ENCODE measurements at regions not wholly inside any gene's neighbourhood (a gene's known extent, or its start where the extent isn't known, plus 50 kb on each side); places are given as distances from the start of the nearest gene placed in this dataset.
"Not testable (repeated sequence)": the region's sequence is repeated elsewhere in the genome, so short reads cannot be mapped to it uniquely, and the experiment has no call there.

DNA sequence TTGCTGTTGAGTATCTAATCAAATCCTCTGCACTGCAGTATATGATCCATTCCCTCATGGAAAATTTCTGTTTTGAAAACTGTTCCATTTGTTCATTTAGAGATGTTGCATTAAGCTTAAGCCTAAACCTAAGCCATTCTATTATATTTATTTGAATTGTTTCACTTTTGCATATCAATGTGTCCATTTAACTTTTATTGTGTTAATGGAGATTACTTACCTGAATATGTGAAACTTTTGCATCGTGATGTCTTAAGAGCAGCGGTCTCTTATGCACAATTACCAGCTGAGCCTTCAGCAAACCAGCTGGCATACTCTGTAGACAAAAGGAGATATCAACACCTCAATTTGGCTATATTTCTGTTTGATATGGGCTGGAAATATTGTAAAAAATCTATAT, 922.5 kb upstream of the FBXO33 start:
- no peak for DNase-seq
- no peak overlapping the region for H2BK5ac ChIP-seq (ENCODE audit: low read depth, low read length, poor library complexity)
- H3K4me1 ChIP-seq (ENCODE audit: control insufficient read depth in 1 of 2, insufficient read depth in 2 of 2, low read length in 2 of 2): no peaks in the 10 kb centered on the region
- no peak overlapping the region for H3K18ac ChIP-seq (ENCODE audit: low read length)
- H3K79me1 ChIP-seq (ENCODE audit: low read length): no peaks in the 10 kb centered on the region
- H2AFZ ChIP-seq (ENCODE audit: insufficient read depth, low read length, poor library complexity): no peak overlapping the region
- no peak overlapping the region for H4K91ac ChIP-seq (ENCODE audit: low read depth, low read length)
- no peak overlapping the region for H3K4me3 ChIP-seq (ENCODE audit: low read depth, low read length)
- H3K4ac ChIP-seq (ENCODE audit: low read depth, low read length): no peak overlapping the region
- H3K79me2 ChIP-seq (ENCODE audit: control insufficient read depth, insufficient read depth, low read length, poor library complexity): no peaks in the 10 kb centered on the region
- H3K36me3 ChIP-seq (ENCODE audit: control insufficient read depth in 1 of 2, insufficient read depth in 2 of 2, low read length in 2 of 2): no peaks in the 10 kb centered on the region
- no peaks in the 10 kb centered on the region for H3K27me3 ChIP-seq (ENCODE audit: insufficient read depth, low read length)
- no CpG with 5 or more reads among the region's 2 CpGs for WGBS (ENCODE audit: extremely low coverage, insufficient coverage, insufficient read length)
- H3K4me2 ChIP-seq (ENCODE audit: low read length): no peak overlapping the region
- H3K14ac ChIP-seq (ENCODE audit: low read length): no peak overlapping the region
- no peak overlapping the region for H3K23ac ChIP-seq (ENCODE audit: low read length)
- no peak overlapping the region for H3K9ac ChIP-seq (ENCODE audit: low read length)
- H2BK12ac ChIP-seq (ENCODE audit: low read length): no peak overlapping the region
- no peak overlapping the region for H4K8ac ChIP-seq (ENCODE audit: low read depth, low read length)
- H4K12ac ChIP-seq (ENCODE audit: low read depth, low read length): no peak overlapping the region
- peaks cover 1% of the 10 kb centered on the region for H3K9me3 ChIP-seq (ENCODE audit: insufficient read depth, low read depth, low read length)
- no peak overlapping the region for H2AK5ac ChIP-seq (ENCODE audit: low read length)
- H2BK120ac ChIP-seq (ENCODE audit: insufficient read depth, low read length, poor library complexity): no peak overlapping the region
- no peak overlapping the region for H3K27ac ChIP-seq (ENCODE audit: low read depth, low read length)

DNA sequence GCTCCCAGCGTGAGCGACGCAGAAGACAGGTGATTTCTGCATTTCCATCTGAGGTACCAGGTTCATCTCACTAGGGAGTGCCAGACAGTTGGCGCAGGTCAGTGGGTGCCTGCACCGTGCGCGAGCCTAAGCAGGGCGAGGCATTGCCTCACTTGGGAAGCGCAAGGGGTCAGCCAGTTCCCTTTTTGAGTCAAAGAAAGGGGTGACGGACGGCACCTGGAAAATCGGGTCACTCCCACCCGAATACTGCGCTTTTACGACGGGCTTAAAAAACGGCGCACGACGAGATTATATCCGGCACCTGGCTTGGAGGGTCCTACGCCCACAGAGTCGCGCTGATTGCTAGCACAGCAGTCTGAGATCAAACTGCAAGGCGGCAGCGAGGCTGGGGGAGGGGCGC, 915.9 kb upstream of the FBXO33 start:
- H2AFZ ChIP-seq (ENCODE audit: insufficient read depth, low read length, poor library complexity); H3K4me1 ChIP-seq (ENCODE audit: control insufficient read depth in 1 of 2, insufficient read depth in 2 of 2, low read length in 2 of 2); H3K23ac ChIP-seq (ENCODE audit: low read length); H3K9me3 ChIP-seq (ENCODE audit: insufficient read depth, low read depth, low read length); H2BK120ac ChIP-seq (ENCODE audit: insufficient read depth, low read length, poor library complexity); H3K79me2 ChIP-seq (ENCODE audit: control insufficient read depth, insufficient read depth, low read length, poor library complexity); H3K27me3 ChIP-seq (ENCODE audit: insufficient read depth, low read length); H3K4me2 ChIP-seq (ENCODE audit: low read length); H3K27ac ChIP-seq (ENCODE audit: low read depth, low read length); H2BK5ac ChIP-seq (ENCODE audit: low read depth, low read length, poor library complexity); H4K8ac ChIP-seq (ENCODE audit: low read depth, low read length); H3K9ac ChIP-seq (ENCODE audit: low read length); H2BK12ac ChIP-seq (ENCODE audit: low read length); H4K91ac ChIP-seq (ENCODE audit: low read depth, low read length); H4K12ac ChIP-seq (ENCODE audit: low read depth, low read length); H3K79me1 ChIP-seq (ENCODE audit: low read length); H3K36me3 ChIP-seq (ENCODE audit: control insufficient read depth in 1 of 2, insufficient read depth in 2 of 2, low read length in 2 of 2); H3K18ac ChIP-seq (ENCODE audit: low read length); H3K14ac ChIP-seq (ENCODE audit: low read length); DNase-seq; H3K4ac ChIP-seq (ENCODE audit: low read depth, low read length); H2AK5ac ChIP-seq (ENCODE audit: low read length): not testable (repeated sequence)
- peak overlapping the region; percentile 48 for H3K4me3 ChIP-seq (ENCODE audit: low read depth, low read length)
- no CpG with 5 or more reads among the region's 27 CpGs for WGBS (ENCODE audit: extremely low coverage, insufficient coverage, insufficient read length)

DNA sequence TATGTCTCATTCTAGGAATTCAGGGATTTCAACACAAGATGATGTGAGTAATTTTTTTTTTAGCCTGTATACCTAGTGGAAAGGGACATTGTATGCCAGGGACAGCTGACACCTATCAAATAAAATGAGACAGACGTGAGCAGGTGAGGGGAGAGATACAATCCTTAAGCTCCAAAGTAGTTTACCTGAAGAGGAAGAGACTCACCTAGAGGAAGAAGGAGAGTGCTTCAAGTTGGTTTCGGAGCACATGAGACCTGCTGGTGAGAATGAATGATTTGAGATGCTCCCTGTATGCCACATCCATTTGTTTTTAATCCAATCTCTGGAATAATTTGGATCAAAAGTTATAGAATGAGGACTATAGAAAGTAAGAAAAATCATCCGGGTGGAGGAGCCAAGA, 915.4 kb upstream of the FBXO33 start:
- no peak overlapping the region for H4K91ac ChIP-seq (ENCODE audit: low read depth, low read length)
- no peak overlapping the region for H3K9ac ChIP-seq (ENCODE audit: low read length)
- no peak overlapping the region for H4K12ac ChIP-seq (ENCODE audit: low read depth, low read length)
- H2AK5ac ChIP-seq (ENCODE audit: low read length): no peak overlapping the region
- H2BK12ac ChIP-seq (ENCODE audit: low read length): no peak overlapping the region
- WGBS (ENCODE audit: extremely low coverage, insufficient coverage, insufficient read length): no CpG with 5 or more reads among the region's 3 CpGs
- H3K14ac ChIP-seq (ENCODE audit: low read length): peak overlapping the region; percentile 37
- no peaks in the 10 kb centered on the region for H3K27me3 ChIP-seq (ENCODE audit: insufficient read depth, low read length)
- H3K23ac ChIP-seq (ENCODE audit: low read length): no peak overlapping the region
- no peak for DNase-seq
- H3K27ac ChIP-seq (ENCODE audit: low read depth, low read length): no peak overlapping the region
- no peak overlapping the region for H3K18ac ChIP-seq (ENCODE audit: low read length)
- H3K79me1 ChIP-seq (ENCODE audit: low read length): no peaks in the 10 kb centered on the region
- no peak overlapping the region for H3K4me3 ChIP-seq (ENCODE audit: low read depth, low read length)
- H2BK5ac ChIP-seq (ENCODE audit: low read depth, low read length, poor library complexity): no peak overlapping the region
- no peak overlapping the region for H2AFZ ChIP-seq (ENCODE audit: insufficient read depth, low read length, poor library complexity)
- peak overlapping the region; percentile 9 for H3K4me2 ChIP-seq (ENCODE audit: low read length)
- no peak overlapping the region for H3K4ac ChIP-seq (ENCODE audit: low read depth, low read length)
- H3K36me3 ChIP-seq (ENCODE audit: control insufficient read depth in 1 of 2, insufficient read depth in 2 of 2, low read length in 2 of 2): no peaks in the 10 kb centered on the region
- H4K8ac ChIP-seq (ENCODE audit: low read depth, low read length): no peak overlapping the region
- no peaks in the 10 kb centered on the region for H3K79me2 ChIP-seq (ENCODE audit: control insufficient read depth, insufficient read depth, low read length, poor library complexity)
- no peaks in the 10 kb centered on the region for H3K9me3 ChIP-seq (ENCODE audit: insufficient read depth, low read depth, low read length)
- no peak overlapping the region for H2BK120ac ChIP-seq (ENCODE audit: insufficient read depth, low read length, poor library complexity)
- no peaks in the 10 kb centered on the region for H3K4me1 ChIP-seq (ENCODE audit: control insufficient read depth in 1 of 2, insufficient read depth in 2 of 2, low read length in 2 of 2)

DNA sequence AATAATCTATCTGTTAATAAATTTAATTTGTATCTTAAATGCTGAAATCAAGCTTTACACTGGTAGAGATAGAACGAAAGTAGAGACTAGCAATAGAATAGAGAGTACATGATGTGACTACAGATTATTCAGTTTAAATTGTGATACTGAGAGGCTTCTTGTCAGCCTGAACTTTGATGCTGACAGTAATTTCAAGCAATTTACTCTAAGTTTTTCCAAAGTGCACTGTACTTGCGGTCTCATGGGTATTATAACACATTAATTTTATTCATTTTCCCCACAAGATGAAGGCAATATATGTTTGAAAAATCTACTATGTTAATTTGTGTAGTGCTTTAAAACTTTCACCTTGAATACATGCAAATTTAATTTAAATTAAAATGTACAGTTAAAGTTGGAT, 914.0 kb upstream of the FBXO33 start:
- H3K79me2 ChIP-seq (ENCODE audit: control insufficient read depth, insufficient read depth, low read length, poor library complexity): no peaks in the 10 kb centered on the region
- WGBS (ENCODE audit: extremely low coverage, insufficient coverage, insufficient read length): no CpG with 5 or more reads among the region's 2 CpGs
- H2BK12ac ChIP-seq (ENCODE audit: low read length): no peak overlapping the region
- no peak for DNase-seq
- H3K23ac ChIP-seq (ENCODE audit: low read length): no peak overlapping the region
- H3K9me3 ChIP-seq (ENCODE audit: insufficient read depth, low read depth, low read length): no peaks in the 10 kb centered on the region
- no peak overlapping the region for H2AK5ac ChIP-seq (ENCODE audit: low read length)
- H3K9ac ChIP-seq (ENCODE audit: low read length): no peak overlapping the region
- no peak overlapping the region for H3K4me3 ChIP-seq (ENCODE audit: low read depth, low read length)
- H4K12ac ChIP-seq (ENCODE audit: low read depth, low read length): no peak overlapping the region
- no peak overlapping the region for H3K27ac ChIP-seq (ENCODE audit: low read depth, low read length)
- no peak overlapping the region for H2BK5ac ChIP-seq (ENCODE audit: low read depth, low read length, poor library complexity)
- H3K4ac ChIP-seq (ENCODE audit: low read depth, low read length): no peak overlapping the region
- H4K91ac ChIP-seq (ENCODE audit: low read depth, low read length): no peak overlapping the region
- no peaks in the 10 kb centered on the region for H3K27me3 ChIP-seq (ENCODE audit: insufficient read depth, low read length)
- H2AFZ ChIP-seq (ENCODE audit: insufficient read depth, low read length, poor library complexity): no peak overlapping the region
- H3K4me1 ChIP-seq (ENCODE audit: control insufficient read depth in 1 of 2, insufficient read depth in 2 of 2, low read length in 2 of 2): no peaks in the 10 kb centered on the region
- no peaks in the 10 kb centered on the region for H3K36me3 ChIP-seq (ENCODE audit: control insufficient read depth in 1 of 2, insufficient read depth in 2 of 2, low read length in 2 of 2)
- H3K4me2 ChIP-seq (ENCODE audit: low read length): no peak overlapping the region
- H3K14ac ChIP-seq (ENCODE audit: low read length): no peak overlapping the region
- no peak overlapping the region for H4K8ac ChIP-seq (ENCODE audit: low read depth, low read length)
- H2BK120ac ChIP-seq (ENCODE audit: insufficient read depth, low read length, poor library complexity): no peak overlapping the region
- no peak overlapping the region for H3K18ac ChIP-seq (ENCODE audit: low read length)
- no peaks in the 10 kb centered on the region for H3K79me1 ChIP-seq (ENCODE audit: low read length)

All from trophoblast cell (in vitro differentiated cells and primary cell).